Retinal pigment epithelial cell (primary cell): ENCODE measurements at regions not wholly inside any gene's neighbourhood (a gene's known extent, or its start where the extent isn't known, plus 50 kb on each side); places are given as distances from the start of the nearest gene placed in this dataset.

Experiments used
- DNase-seq: peaks from one replicate; pipeline ENCODE4 v3.0.0-alpha.2; 2010; ENCODE audit warnings: low read depth
- H3K4me3 ChIP-seq: 2 replicates; pipeline ENCODE4 v1.5.1; 2011; ENCODE audit warnings: mild to moderate bottlenecking, low read length, control low read depth, moderate library complexity
- CTCF ChIP-seq: conservative IDR thresholded peaks from 2 replicates; pipeline ENCODE4 v1.5.1; 2011; ENCODE audit warnings: low read depth, low read length, control low read depth, inconsistent platforms

DNA sequence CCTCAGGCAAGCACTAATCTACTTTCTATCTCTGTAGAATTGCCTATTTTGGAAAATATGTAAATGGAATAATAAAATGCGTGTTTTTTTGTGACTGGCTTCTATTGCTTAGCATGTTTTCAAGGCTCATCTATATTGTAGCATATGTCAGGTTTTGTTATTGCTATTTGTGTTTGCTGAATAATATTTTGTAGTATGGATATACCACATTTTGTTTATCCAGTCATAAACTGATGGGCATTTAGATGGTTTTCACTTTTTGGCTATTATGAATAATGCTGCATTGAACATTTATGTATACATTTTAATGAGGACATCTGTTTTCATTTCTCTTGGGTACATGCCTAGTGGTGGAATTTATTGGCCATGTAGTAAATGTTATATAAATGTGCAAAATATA is 183.3 kb upstream of the ZP4 start:
- no peak for DNase-seq
- TF ChIP-seq CTCF = no peak
- H3K4me3 ChIP-seq = no peak overlapping the region

DNA sequence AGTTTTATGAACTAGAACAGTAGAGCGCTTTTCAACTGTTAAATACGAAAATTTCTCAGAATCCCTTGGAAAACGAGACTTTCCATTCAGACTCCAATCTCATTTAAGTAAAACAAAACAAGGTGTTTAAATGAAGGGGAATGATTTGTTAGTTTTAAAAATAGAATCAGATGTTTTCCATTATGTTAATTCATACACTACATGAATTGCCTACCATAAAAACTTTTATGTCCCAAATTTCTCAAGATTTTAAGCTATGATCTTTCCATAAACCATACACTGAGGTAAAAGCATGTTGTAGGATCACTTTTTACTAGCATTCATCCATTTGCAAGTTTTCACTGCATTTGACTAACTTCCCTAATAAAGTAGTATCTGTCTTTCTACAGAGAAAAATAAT is 180.3 kb upstream of the ZP4 start:
- no peak overlapping the region for H3K4me3 ChIP-seq
- no peak for TF ChIP-seq CTCF
- DNase-seq = no peak

- TF ChIP-seq CTCF = no peak
- DNase-seq = peak; percentile 69
- H3K4me3 ChIP-seq = no peak overlapping the region
Observed at GRCh38 chr1:238063454-238063853, 172.7 kb upstream of the ZP4 start.

- DNase-seq = peak; percentile 33
- no peak for TF ChIP-seq CTCF
- H3K4me3 ChIP-seq = no peak overlapping the region
Observed at GRCh38 chr1:238061967-238062613, 171.4 kb upstream of the ZP4 start.

DNA sequence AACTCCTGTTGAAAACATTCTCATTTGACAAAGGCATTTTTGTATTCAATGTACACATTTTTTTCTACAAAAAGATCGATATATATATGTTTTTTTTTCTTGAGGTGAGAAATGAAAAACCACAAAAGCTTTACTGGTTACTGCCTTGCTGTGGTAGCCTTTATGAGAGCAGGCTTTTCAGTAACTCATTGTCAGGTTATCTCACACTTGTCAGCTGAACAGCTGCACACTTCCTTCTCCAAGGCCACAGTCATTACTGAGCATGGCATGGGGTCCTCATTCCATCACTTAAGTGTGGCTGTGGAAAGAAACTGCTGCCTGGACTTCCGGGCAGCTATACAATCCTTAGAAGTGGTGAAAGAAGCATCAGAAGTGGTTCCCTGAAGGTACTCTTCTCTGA is 169.3 kb upstream of the ZP4 start:
- no peak for DNase-seq
- no peak overlapping the region for H3K4me3 ChIP-seq
- TF ChIP-seq CTCF = no peak

- TF ChIP-seq CTCF = no peak
- no peak overlapping the region for H3K4me3 ChIP-seq
- DNase-seq = no peak
Observed at GRCh38 chr1:238052496-238053266, 162.0 kb upstream of the ZP4 start.

DNA sequence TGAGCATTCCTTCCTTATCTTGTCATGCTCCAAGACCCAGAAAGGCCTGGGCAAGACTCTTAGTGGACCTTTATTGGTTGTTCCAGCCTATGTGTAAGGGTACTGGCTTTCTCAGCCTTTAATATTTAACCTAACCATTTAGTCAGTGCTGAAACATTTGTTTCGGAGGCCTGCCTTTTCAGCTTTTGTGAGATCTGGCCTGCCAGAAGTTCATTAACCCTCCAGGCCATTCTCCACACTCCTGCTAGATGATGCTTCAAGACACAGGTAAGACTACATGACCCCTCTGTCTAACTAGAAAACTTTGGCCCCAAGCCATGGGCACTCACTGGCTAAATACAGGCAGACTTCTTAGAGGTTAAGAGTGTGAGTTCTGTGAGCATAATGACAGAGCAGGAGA is 138.4 kb upstream of the ZP4 start:
- TF ChIP-seq CTCF = no peak
- DNase-seq = no peak
- no peak overlapping the region for H3K4me3 ChIP-seq
